Large intestine (tissue), 3 donors: ENCODE measurements at regions not wholly inside any gene's neighbourhood (a gene's known extent, or its start where the extent isn't known, plus 50 kb on each side); places are given as distances from the start of the nearest gene placed in this dataset.

Experiments
- DNase-seq, 2 donors: peaks; one replicate each; pipeline versions ENCODE4 v3.0.0 to v3.0.0-alpha.2; 2013
- H3K27ac ChIP-seq: one replicate; pipeline ENCODE4 v1.5.1; 2013; ENCODE audit warnings: low read length
- H3K27me3 ChIP-seq: 2 replicates; pipeline ENCODE4 v1.6.1; 2013; ENCODE audit warnings: low read length; ENCODE audit not compliant: control insufficient read depth, insufficient read depth
- H3K36me3 ChIP-seq: 2 replicates; pipeline ENCODE4 v1.6.1; 2013; ENCODE audit warnings: low read length; ENCODE audit not compliant: control insufficient read depth, insufficient read depth
- H3K4me1 ChIP-seq: one replicate; pipeline ENCODE4 v1.6.1; 2013; ENCODE audit warnings: low read length; ENCODE audit not compliant: control insufficient read depth, insufficient read depth
- H3K4me3 ChIP-seq: one replicate; pipeline ENCODE4 v1.5.1; 2013; ENCODE audit warnings: low read length
- H3K9me3 ChIP-seq: one replicate; pipeline ENCODE4 v1.6.1; 2013; ENCODE audit warnings: mild to moderate bottlenecking, low read depth, low read length, moderate library complexity; ENCODE audit not compliant: control insufficient read depth
- WGBS: methylation state at CpG from one replicate; pipeline ENCODE4 v1.1.5; 2013; ENCODE audit warnings: low lambda C conversion rate; ENCODE audit not compliant: insufficient coverage; 5-methylcytosine and 5-hydroxymethylcytosine counted together

DNA sequence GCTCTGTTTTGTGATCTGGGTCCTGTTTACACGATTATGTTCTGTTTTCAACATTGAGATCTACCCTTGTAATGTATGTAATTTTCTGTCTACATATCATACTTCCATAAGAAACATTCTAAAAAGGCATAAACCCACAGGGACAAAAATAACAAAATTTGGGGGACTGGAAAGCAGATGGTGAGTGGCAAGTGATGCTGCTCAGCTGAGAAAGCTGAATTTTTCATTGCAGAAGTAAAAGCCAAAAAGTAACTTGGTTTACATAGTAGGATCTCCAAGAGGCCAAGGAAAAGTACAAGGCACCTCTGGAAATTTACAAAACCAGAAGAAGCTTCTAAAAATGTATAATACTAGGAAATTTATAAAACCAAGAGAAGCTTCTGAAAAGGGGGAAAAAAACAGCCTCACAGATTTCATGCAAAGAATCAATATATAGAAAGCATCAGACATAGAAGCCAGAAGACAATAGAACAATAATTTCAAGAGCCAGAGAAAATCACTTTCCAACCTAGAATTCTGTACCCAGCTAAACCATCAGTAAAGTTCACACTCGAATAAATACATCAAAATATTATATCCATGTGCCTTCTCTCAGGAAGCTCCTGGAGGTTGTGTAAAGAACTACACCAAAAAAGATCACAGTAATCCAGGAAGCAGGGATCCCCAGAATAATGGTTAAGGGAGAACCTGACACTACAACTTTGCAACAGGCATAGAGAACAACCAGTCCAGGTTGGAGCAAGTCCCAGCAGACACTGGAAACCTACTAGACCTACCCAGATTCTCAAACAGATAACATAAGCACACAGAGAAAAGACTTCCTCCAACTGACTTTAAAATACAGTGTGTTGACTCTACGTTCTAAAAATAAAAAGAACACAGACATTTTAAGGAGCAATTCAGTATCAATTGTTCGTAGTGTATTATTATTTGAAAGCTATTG is 401.7 kb upstream of the HS6ST1 start:
- Histone ChIP-seq H3K36me3 (no peaks in the 10 kb centered on the region), H3K4me3 (no peak overlapping the region), H3K4me1 (no peaks in the 10 kb centered on the region), H3K27me3 (no peaks in the 10 kb centered on the region), H3K27ac (no peak overlapping the region), H3K9me3 (no peaks in the 10 kb centered on the region)
- WGBS = no CpG with 5 or more reads among the region's 4 CpGs
- no peak for DNase-seq

GRCh38 chr2:128721096-128721495 is 402.4 kb upstream of the HS6ST1 start:
- WGBS = no CpG with 5 or more reads among the region's 2 CpGs
- Histone ChIP-seq H3K27me3 (no peaks in the 10 kb centered on the region), H3K4me1 (no peaks in the 10 kb centered on the region), H3K36me3 (no peaks in the 10 kb centered on the region), H3K4me3 (no peak overlapping the region), H3K9me3 (no peaks in the 10 kb centered on the region), H3K27ac (no peak overlapping the region)
- no peak for DNase-seq

DNA sequence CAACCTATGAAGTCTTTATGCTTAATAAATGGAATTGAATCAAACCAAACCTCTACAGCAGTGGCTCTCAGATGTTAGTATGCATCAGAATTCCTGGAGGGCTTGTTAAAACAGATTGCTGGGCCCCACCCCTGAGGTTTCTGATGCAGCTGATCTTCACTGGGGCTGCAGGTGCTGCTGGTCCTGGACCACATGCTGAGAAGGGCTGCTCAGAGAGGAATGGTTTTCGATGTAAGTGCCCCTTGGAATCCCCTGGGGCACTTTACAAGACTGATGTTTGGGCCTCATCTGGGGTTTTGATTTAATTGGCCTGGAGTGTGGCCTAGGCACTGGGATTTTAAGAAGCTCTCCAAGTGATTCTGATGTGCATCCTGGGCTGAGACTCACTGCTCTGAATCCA is 403.8 kb upstream of the HS6ST1 start:
- Histone ChIP-seq H3K36me3 (no peaks in the 10 kb centered on the region), H3K9me3 (no peaks in the 10 kb centered on the region), H3K4me3 (no peak overlapping the region), H3K27ac (no peak overlapping the region), H3K4me1 (no peaks in the 10 kb centered on the region), H3K27me3 (no peaks in the 10 kb centered on the region)
- WGBS = no CpG with 5 or more reads among the region's 1 CpG
- DNase-seq = no peak

- no peaks in the 10 kb centered on the region for H3K9me3 ChIP-seq
- no peaks in the 10 kb centered on the region for H3K36me3 ChIP-seq
- no peak for DNase-seq
- no peak overlapping the region for H3K4me3 ChIP-seq
- H3K27me3 ChIP-seq = no peaks in the 10 kb centered on the region
- WGBS = no CpG with 5 or more reads among the region's 7 CpGs
- H3K27ac ChIP-seq = no peak overlapping the region
- H3K4me1 ChIP-seq = no peaks in the 10 kb centered on the region
Observed at GRCh38 chr2:128724547-128724946, 405.9 kb upstream of the HS6ST1 start.

DNA sequence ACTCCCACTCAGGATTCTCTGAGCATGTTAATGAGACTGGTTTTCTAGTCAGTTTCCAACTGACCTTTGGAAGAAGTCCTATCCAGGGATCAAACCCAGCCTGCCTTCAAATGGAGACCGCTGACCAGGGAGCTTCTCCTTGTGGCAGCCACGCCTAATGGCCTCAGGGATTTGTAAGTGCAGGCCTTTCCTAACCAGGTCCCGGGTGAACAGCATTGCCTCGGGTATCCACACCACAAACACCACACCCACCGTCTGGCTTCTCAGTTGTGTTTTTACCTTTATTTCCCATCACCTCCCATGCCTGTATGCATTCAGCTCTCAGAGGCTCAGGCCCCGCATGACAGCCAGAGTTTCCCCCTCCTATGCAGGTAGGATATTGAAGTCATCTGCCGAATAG is 406.3 kb upstream of the HS6ST1 start:
- DNase-seq = no peak
- Histone ChIP-seq H3K27me3 (no peaks in the 10 kb centered on the region), H3K27ac (no peak overlapping the region), H3K4me1 (no peaks in the 10 kb centered on the region), H3K4me3 (no peak overlapping the region), H3K36me3 (no peaks in the 10 kb centered on the region), H3K9me3 (no peaks in the 10 kb centered on the region)
- WGBS = no CpG with 5 or more reads among the region's 7 CpGs

GRCh38 chr2:128726236-128726635 is 407.6 kb upstream of the HS6ST1 start:
- Histone ChIP-seq H3K4me1 (no peaks in the 10 kb centered on the region), H3K4me3 (no peak overlapping the region), H3K27ac (no peak overlapping the region), H3K36me3 (no peaks in the 10 kb centered on the region), H3K9me3 (no peaks in the 10 kb centered on the region), H3K27me3 (no peaks in the 10 kb centered on the region)
- WGBS = 86% methylated on average over 1 of the region's 2 CpGs
- no peak for DNase-seq

DNA sequence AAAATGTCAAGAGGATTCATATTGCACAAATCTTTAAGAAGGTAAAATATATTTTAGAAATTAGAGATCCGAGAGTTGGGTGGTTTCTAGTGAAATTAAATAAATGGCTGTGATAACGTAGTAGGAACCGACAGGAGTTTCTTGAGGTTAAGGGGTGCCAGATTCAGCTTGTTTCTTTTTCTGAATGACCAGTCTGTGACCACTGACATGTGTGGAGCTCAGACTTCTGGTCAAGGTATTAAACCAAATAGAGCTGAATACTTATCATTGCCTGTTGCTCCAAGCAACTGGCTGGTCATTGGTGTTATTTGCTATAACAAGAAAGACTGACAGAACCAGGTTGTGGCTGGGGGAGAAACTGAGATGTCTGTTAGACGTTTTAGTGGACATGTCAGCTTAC is 408.2 kb upstream of the HS6ST1 start:
- 85% methylated on average over 4 of the region's 4 CpGs for WGBS
- H3K36me3 ChIP-seq = no peaks in the 10 kb centered on the region
- DNase-seq = no peak
- H3K4me1 ChIP-seq = no peaks in the 10 kb centered on the region
- no peaks in the 10 kb centered on the region for H3K27me3 ChIP-seq
- H3K4me3 ChIP-seq = no peak overlapping the region
- no peak overlapping the region for H3K27ac ChIP-seq
- no peaks in the 10 kb centered on the region for H3K9me3 ChIP-seq

GRCh38 chr2:128727404-128727803 is 408.7 kb upstream of the HS6ST1 start:
- no peak for DNase-seq
- H3K36me3 ChIP-seq = no peaks in the 10 kb centered on the region
- no peaks in the 10 kb centered on the region for H3K9me3 ChIP-seq
- H3K27me3 ChIP-seq = no peaks in the 10 kb centered on the region
- no CpG with 5 or more reads among the region's 2 CpGs for WGBS
- no peak overlapping the region for H3K4me3 ChIP-seq
- H3K4me1 ChIP-seq = no peaks in the 10 kb centered on the region
- no peak overlapping the region for H3K27ac ChIP-seq

DNA sequence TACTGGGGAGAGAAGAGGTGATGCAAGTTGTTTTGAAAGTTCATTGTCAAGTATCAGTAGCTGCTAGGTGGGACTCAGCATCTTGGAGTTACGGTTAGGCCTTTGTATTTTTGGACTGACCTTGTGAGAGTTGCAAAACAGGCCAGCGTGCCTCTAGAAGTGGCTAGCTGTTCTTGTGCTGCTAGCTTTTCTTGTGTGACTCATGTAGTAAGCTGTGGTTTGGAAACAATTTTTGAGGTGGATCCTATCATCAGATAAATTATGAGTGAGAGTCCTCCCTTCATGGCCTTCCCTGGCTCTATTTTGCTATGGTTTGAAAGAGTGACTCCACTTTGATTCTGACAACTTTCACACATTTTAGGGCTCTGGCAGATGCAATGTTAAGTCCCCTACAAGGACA is 409.2 kb upstream of the HS6ST1 start:
- no CpG with 5 or more reads among the region's 2 CpGs for WGBS
- Histone ChIP-seq H3K36me3 (no peaks in the 10 kb centered on the region), H3K27me3 (no peaks in the 10 kb centered on the region), H3K27ac (no peak overlapping the region), H3K9me3 (no peaks in the 10 kb centered on the region), H3K4me3 (no peak overlapping the region), H3K4me1 (peaks cover 4% of the 10 kb centered on the region)
- DNase-seq = no peak

- Histone ChIP-seq H3K4me1 (peaks cover 11% of the 10 kb centered on the region), H3K27ac (no peak overlapping the region), H3K4me3 (no peak overlapping the region), H3K9me3 (no peaks in the 10 kb centered on the region), H3K27me3 (no peaks in the 10 kb centered on the region), H3K36me3 (no peaks in the 10 kb centered on the region)
- no CpG with 5 or more reads among the region's 2 CpGs for WGBS
- DNase-seq = no peak
Observed at GRCh38 chr2:128729051-128729450, 410.4 kb upstream of the HS6ST1 start.
